Epithelial cell of proximal tubule (primary cell): ENCODE measurements at regions not wholly inside any gene's neighbourhood (a gene's known extent, or its start where the extent isn't known, plus 50 kb on each side); places are given as distances from the start of the nearest gene placed in this dataset.

Experiments
- DNase-seq: peaks from one replicate; pipeline ENCODE4 v3.0.0-alpha.2; 2011; ENCODE audit warnings: low read depth
- H3K4me3 ChIP-seq: 2 replicates; pipeline ENCODE4 v1.5.1; 2011; ENCODE audit warnings: low read depth, mild to moderate bottlenecking, low read length
- CTCF ChIP-seq: conservative IDR thresholded peaks from 2 replicates; pipeline ENCODE4 v1.5.1; 2012; ENCODE audit warnings: low read depth, mild to moderate bottlenecking, low read length

- no peak for DNase-seq
- no peak overlapping the region for H3K4me3 ChIP-seq
These were observed 515.9 kb downstream of the GBE1 start for GRCh38 chr3:81245501-81245900.

GRCh38 chr3:81245043-81245442, 516.4 kb downstream of the GBE1 start:
- no peak for TF ChIP-seq CTCF
- no peak overlapping the region for H3K4me3 ChIP-seq
- no peak for DNase-seq

More at GRCh38 chr3:81245501-81245900, 515.9 kb downstream of the GBE1 start:
- no peak for TF ChIP-seq CTCF

- no peak for DNase-seq
- no peak for TF ChIP-seq CTCF
- no peak overlapping the region for H3K4me3 ChIP-seq
These were observed 517.2 kb downstream of the GBE1 start for GRCh38 chr3:81244231-81244630.

GRCh38 chr3:81242871-81243270, 518.6 kb downstream of the GBE1 start:
- TF ChIP-seq CTCF, result peak; percentile 65

DNA sequence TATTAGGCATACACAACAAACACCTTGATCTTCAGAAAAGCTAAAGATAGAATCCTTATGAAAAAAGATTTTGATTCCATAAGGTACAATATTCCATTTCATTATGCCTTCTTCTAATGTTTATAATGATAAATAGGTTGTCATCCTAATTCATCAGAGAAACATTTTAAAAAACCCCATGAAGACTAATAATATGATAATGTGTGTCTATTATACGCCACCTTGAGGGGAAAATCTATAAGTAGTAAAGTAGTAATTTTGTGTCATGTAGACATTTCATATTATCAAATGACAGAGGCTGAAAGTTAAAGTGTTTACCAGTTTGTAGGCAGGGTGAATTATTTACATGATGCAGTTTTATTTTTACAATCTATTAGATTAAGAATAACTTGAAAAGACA, 524.3 kb downstream of the GBE1 start:
- TF ChIP-seq CTCF, result no peak
- no peak for DNase-seq
- H3K4me3 ChIP-seq, result no peak overlapping the region

More at GRCh38 chr3:81242871-81243270, 518.6 kb downstream of the GBE1 start:
- no peak for DNase-seq
- H3K4me3 ChIP-seq, result no peak overlapping the region

DNA sequence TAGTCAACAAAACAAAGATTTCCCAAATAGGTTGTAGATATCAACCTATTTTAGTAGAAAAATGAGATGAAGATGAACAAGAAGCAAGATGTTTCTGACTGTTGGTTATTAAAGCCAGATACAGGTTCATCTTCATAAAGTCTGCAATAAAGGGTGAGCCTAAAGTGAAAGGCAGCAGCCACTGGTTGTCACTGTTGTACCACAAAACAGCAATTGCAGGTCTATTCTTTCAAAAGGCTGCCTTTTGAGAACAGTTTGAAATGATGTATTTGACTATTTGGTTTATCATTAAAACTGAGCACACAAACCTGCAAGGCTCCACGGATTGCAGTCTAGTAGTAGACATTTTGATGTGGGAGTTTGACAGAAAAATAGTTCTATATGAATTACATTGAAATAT, 543.4 kb downstream of the GBE1 start:
- peak; percentile 92 for TF ChIP-seq CTCF
- DNase-seq, result peak; percentile 10
- H3K4me3 ChIP-seq, result no peak overlapping the region

- no peak for DNase-seq
- no peak overlapping the region for H3K4me3 ChIP-seq
- no peak for TF ChIP-seq CTCF
These were observed 544.3 kb downstream of the GBE1 start for GRCh38 chr3:81217101-81217500.
